Colon (tissue), 2 donors: ENCODE measurements at regions not wholly inside any gene's neighbourhood (a gene's known extent, or its start where the extent isn't known, plus 50 kb on each side); places are given as distances from the start of the nearest gene placed in this dataset.

Experiments used
- FAIRE-seq: peaks from 2 replicates; lab custom pipeline; 2012; peaks lifted over from hg19 to GRCh38; lab: Jason Lieb, UNC
- donor health status: control.
- donor health status: control.

- FAIRE-seq: no peak
Observed at GRCh38 chr18:72360634-72361033, 183.5 kb downstream of the CBLN2 start.

DNA sequence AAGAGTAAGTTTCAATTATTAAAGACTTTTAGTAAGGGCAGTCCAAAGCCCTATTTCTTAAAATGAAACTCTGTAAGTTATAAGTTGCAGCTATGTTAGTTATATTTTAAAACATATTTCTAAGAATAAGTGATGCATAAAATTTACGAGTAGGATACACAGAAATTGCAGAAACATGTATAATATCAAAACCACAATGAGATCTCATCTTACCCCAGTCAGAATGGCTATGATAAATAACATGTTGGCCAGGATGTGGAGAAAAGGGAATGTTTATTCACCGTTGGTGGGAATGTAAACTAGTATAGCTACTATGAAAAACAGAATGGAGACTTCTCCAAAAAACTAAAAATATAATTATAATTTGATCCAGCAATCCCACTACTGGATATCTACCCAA is 201.2 kb downstream of the CBLN2 start:
- no peak for FAIRE-seq

DNA sequence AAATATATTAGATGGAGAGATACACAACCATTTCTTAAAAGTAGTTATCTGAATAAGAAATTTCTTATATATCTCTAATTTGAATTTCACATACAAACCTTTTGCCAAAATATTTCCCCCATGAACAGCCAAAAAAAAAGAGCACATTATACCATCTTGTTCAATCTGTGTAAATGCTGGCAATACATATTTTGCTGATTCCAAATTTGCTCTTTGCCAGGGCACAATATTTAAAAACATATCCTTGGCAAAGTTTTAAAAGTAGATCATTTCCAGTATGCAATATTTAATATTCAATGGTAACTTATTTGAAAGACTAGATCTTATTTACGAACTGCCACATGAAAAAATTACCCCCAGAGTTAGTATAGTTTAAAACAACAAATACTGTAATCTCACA is 204.2 kb downstream of the CBLN2 start:
- no peak for FAIRE-seq

GRCh38 chr18:72336786-72337185 is 207.4 kb downstream of the CBLN2 start:
- no peak for FAIRE-seq

DNA sequence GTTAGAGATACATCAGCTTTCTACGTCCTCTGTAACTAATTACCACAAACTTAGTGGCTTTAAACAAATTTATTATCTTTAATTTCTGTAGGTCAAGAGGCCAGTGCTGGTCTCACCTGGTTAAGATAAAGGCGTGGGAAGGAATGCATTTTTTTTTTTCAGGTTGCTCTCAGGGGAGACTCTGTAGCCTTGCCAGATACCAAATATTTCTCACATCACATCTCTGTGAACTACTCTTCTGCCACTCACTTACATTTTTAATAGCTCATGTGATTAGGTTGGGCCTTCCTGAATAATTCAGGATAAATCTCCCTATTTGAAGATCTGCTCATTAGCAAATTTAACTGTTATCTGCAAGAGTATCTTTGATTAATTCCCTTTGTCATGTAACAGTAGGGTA is 214.6 kb downstream of the CBLN2 start:
- FAIRE-seq: no peak

DNA sequence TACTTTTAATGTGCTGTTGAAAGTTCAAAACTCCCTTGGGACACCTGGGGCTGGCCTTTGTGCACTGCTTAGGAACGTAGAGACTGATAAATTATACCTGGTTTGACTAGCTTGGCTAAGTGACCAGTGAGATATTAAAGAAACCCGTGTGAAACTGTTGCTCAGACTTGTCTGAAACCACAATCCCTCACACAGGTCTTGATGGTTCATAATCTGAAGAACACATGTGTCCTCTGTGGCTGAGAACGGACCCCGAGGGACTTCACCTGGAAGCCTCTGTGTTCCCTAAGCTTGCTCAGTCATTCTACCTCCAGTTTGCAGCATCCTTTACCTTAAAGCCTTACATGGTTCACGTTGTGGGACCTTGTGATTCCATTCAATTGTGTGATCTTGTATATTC is 218.8 kb downstream of the CBLN2 start:
- FAIRE-seq: no peak

- no peak for FAIRE-seq
Observed at GRCh38 chr18:72324677-72325076, 219.5 kb downstream of the CBLN2 start.

- no peak for FAIRE-seq
Observed at GRCh38 chr18:72316497-72316896, 227.6 kb downstream of the CBLN2 start.

DNA sequence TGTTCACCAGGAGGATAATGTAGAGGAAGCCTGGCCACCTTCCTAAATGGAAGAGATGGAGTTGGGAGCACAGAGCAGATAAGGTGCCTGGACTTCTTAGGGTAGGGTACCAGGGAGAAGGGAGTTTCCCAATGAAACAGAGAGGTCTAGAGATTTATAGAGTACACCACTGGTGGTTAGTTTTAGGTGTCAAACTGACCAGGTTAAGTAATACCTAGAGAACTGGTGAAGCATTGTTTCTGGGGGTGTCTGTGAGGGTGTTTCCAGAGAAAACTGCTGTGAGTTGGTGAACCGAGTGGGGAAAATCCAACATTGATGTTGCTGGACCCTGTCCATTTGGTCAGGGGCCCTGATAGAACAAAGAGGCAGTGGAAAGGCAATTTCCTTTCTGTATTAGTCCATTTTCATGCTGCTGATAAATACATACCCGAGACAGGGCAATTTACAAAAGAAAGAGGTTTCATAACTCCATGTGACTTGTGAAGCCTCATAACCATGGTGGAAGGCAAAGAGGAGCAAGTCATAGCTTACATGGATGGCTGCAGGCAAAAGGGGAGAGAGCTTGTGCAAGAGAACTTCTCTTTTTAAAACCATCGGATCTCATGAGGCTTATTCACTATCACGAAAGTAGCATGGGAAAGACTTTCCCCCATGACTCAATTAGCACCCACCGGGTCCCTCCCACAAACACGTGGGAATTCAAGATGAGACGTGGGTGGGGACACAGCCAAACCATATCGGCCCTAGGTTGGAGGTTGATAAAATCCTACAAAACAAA is 260.8 kb downstream of the CBLN2 start:
- no peak for FAIRE-seq

- FAIRE-seq: no peak
Observed at GRCh38 chr18:72273025-72273424, 271.1 kb downstream of the CBLN2 start.

GRCh38 chr18:72261590-72261989 is 282.6 kb downstream of the CBLN2 start:
- FAIRE-seq: no peak

- no peak for FAIRE-seq
Observed at GRCh38 chr18:72246076-72246475, 298.1 kb downstream of the CBLN2 start.

GRCh38 chr18:72235422-72235821 is 308.7 kb downstream of the CBLN2 start:
- FAIRE-seq: no peak

DNA sequence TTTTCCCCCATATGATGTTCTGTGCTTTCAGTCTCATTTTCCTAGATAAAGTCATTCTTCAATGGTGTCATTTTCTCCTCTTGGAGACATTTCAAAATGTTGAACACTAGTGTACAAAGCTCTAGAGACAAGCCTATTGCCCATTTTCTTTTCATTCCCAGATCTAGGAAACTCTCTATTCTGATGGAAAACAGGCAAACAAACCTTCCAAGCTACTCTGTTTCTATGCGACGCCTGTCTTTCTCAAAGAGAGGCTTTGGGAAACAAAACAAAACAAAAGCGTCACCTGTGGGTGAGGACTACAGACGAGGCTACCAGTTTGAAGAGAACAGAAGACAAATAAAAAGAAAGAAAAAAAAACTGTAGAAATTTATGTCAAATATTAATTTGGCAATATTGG is 311.0 kb downstream of the CBLN2 start:
- FAIRE-seq: no peak

- no peak for FAIRE-seq
Observed at GRCh38 chr18:72232644-72233043, 311.5 kb downstream of the CBLN2 start.

DNA sequence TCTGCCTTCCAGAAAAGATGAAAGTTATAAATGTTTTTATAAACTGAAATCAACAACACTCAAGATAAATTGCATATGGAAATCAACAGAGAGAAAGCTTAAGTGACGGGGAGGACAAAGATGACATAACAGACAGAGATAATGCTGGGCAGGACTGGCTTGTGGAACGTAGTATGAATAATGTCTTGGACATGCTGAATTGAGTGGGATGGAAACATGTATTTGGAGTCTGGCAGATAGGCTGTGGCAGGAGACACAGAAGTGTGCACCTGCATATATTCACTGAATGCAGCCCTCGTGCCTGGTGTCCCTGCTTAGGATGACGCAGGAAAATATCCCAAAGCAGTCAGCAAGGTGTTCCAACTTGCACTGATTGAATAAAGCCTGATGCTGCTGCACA is 318.2 kb downstream of the CBLN2 start:
- FAIRE-seq: no peak

DNA sequence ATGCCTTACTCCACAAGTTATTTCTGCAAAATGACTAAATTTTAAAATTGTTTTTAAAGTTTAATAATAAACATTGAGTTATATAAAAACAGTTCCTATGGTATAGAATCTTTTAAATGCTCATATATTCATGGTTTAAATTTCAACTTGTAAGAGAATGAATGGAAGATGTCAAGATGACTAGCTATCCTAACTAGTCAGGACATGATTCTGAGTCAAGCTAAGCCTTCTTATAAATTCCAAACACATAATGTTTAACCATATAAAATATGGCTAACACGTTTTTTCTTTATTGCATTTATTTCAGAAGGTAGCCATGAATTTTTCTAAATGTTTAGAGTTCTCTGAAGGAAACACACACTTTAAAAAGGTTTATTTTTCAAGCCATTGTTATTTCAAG is 320.4 kb downstream of the CBLN2 start:
- no peak for FAIRE-seq

DNA sequence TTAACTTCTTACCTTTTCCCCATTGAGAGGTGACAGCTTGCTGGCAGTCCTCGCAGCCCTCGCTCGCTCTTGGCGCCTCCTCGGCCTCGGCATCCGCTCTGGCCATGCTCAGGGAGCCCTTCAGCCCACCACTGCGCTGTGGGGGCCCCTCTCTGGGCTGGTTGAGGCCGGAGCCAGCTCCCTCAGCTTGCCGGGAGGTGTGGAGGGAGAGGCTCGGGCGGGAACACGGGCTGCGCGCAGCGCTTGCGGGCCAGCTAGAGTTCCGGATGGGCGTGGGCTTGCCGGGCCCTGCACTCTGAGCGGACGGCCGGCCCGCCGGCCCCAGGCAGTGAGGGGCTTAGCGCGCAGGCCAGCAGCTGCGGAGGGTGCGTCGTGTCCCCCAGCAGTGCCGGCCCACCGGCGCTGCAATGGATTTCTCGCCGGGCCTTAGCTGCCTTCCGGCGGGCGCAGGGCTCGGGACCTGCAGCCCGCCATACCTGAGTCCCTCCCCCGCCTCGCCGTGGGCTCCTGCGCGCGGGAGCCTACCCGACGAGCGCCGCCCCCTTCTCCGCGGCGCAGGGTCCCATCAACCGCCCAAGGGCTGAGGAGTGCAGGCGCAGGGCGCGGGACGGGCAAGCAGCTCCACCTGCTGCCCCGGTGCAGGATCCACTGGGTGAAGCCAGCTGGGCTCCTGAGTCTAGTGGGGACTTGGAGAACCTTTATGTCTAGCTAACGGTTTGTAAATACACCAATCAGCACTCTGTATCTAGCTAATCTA is 335.0 kb downstream of the CBLN2 start:
- no peak for FAIRE-seq

- no peak for FAIRE-seq
Observed at GRCh38 chr18:72207280-72207679, 336.9 kb downstream of the CBLN2 start.

DNA sequence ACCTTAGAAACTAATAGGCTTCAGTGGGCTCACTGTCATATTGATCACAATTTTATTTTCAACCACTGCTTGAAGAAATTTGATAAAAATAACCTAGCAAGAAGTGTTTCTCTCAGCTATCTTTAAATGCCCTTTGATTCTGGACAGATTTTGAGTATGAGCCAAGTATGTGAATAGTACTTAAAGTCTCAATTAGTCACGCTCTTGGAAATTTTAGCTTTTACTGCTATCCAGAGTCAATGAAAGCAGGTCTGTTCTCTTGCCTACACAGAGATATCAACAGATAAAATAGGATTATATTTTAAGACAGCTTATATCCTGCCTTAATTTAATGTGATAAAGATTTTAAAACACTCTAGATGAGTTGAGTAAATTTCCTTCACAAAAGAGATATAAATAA is 337.3 kb downstream of the CBLN2 start:
- FAIRE-seq: no peak

DNA sequence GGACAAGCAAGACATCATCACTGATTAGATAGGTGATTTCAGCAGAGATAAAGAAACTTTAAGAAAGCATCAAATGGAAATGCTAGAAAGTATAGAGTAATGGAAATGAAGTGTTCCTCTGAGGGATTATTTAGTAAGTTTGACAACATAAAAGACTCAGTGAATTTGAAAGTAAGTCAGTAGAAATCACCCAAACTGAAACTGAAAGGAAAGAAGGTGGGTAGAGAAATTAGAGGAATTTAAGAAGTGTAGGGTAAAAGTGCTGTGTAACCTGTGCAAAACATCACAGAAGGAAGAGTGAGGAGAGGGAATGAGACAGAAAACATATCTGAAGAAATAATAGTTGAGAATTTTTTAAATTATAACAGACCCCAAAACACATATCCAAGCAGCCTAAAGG is 343.1 kb downstream of the CBLN2 start:
- FAIRE-seq: no peak

DNA sequence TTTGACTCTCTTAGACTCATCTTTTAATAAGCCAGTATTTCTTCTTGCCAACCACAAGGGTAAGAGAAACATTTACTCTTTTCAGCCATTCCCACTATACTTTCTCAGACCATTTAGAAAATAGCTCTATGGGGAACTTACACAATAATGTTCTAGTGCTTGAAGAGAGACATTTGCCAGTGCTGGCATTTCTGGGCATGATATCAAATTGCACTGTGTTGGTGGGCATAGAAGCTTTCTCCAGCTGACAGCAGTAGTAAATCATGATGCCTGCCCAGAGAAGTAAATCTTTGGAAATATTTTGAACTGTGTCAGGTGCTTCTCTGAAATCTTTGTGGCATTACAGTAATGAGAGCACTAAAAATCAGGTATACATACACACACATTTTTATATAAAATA is 346.6 kb downstream of the CBLN2 start:
- no peak for FAIRE-seq

DNA sequence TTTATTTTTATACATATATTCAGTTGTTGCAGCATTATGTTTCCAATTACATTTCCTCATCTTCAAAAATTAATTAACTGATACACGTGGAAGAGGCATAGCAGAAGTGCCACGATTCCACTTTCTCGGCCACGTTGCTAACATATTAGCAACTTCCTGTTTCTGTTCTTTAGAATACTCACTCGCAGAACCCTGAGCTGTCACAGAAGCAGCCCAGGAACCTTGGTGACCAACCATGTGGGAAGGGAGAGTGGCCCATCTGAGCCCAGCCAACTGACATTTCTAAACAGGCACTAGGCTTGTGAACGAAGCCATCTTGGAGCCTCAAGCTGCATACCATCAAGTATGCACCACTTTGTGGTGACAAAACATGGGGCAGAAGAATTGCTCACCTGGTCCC is 350.1 kb downstream of the CBLN2 start:
- no peak for FAIRE-seq

- FAIRE-seq: no peak
Observed at GRCh38 chr18:72187956-72188355, 356.2 kb downstream of the CBLN2 start.
